ENCODE measurements at regions not wholly inside any gene's neighbourhood (a gene's known extent, or its start where the extent isn't known, plus 50 kb on each side); places are given as distances from the start of the nearest gene placed in this dataset.
A peak's percentile ranks its signal among the peaks of the same experiment; 100 is the strongest.

- DNase-seq (ENCODE audit: extremely low spot score) = no peak
- 60% methylated on average over 3 of the region's 3 CpGs for WGBS
- Histone ChIP-seq H3K27ac (ENCODE audit: low read depth) (no peak overlapping the region), H3K36me3 (ENCODE audit: insufficient read depth) (no peaks in the 10 kb centered on the region), H3K4me1 (ENCODE audit: insufficient read depth) (no peaks in the 10 kb centered on the region), H3K4me3 (ENCODE audit: low read depth, low read length) (no peak overlapping the region)
Measured at GRCh38 chr5:81884871-81885270, 87.0 kb upstream of the ATG10 start.

DNA sequence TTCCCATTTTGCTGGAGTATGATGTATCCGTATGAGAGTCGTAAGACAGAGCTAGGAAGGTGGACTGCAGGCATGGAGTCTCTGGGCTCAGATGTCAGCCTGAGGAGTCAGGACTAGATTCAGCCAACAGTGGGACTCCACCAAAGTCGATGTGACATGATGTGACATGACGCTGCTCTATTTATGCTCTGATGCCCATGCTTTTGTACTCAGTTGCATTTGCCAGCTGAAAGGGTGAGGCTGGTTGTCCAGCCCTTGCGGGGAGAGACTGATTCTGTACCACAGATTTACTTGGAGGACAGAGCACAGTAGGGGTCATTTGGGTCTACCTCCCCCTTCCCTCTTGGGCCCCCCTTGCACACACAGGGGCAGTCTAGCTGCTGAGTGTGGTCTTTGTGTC, 88.5 kb upstream of the ATG10 start:
- Histone ChIP-seq H3K4me3 (ENCODE audit: low read depth, low read length) (no peak overlapping the region), H3K4me1 (ENCODE audit: insufficient read depth) (no peaks in the 10 kb centered on the region), H3K36me3 (ENCODE audit: insufficient read depth) (no peaks in the 10 kb centered on the region), H3K27ac (ENCODE audit: low read depth) (no peak overlapping the region)
- DNase-seq (ENCODE audit: extremely low spot score) = no peak
- WGBS = 97% methylated on average over 5 of the region's 5 CpGs

DNA sequence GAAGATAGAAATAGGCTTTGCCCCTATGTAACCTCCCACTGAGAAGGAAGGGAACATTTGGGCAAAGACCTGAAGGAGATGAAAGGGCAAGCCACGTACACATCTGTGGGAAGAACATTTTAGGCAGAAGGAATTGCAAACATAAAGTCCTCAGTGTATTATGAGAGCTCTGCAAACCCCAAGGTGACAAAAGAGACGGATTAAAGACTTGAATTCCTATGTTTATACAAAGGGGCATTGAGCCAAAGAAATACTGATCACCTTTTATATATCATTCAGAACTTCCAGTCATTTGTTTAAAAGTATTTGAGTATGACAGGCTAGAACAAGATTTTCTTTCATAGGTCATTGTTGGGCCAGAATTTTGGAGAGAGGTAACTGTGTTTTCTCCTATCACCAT, 90.2 kb upstream of the ATG10 start:
- DNase-seq (ENCODE audit: extremely low spot score) = no peak
- H3K36me3 ChIP-seq (ENCODE audit: insufficient read depth) = no peaks in the 10 kb centered on the region
- WGBS = 52% methylated on average over 2 of the region's 2 CpGs
- H3K4me3 ChIP-seq (ENCODE audit: low read depth, low read length) = no peak overlapping the region
- H3K27ac ChIP-seq (ENCODE audit: low read depth) = no peak overlapping the region
- no peaks in the 10 kb centered on the region for H3K4me1 ChIP-seq (ENCODE audit: insufficient read depth)

DNA sequence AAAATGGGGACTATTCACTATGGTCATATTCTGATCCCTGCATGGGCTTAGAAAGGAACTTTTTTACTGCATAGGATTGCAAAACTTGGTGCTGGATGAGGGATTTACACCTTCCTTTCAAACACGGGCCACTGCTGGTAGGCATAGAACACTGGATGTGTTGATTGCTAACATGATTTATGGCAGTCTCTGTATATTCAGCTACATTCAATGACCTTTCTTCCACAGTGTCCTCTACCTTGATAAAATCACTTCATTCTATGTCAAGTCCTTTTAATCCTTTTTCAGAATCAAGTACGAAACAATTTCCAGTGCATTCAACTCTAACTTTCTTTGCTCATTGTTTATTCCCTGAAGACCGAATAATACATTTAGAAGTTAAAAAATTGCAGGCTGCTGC, 91.9 kb upstream of the ATG10 start:
- Histone ChIP-seq H3K4me3 (ENCODE audit: low read depth, low read length) (no peak overlapping the region), H3K4me1 (ENCODE audit: insufficient read depth) (no peaks in the 10 kb centered on the region), H3K36me3 (ENCODE audit: insufficient read depth) (no peaks in the 10 kb centered on the region), H3K27ac (ENCODE audit: low read depth) (no peak overlapping the region)
- 74% methylated on average over 3 of the region's 3 CpGs for WGBS
- DNase-seq (ENCODE audit: extremely low spot score) = no peak

DNA sequence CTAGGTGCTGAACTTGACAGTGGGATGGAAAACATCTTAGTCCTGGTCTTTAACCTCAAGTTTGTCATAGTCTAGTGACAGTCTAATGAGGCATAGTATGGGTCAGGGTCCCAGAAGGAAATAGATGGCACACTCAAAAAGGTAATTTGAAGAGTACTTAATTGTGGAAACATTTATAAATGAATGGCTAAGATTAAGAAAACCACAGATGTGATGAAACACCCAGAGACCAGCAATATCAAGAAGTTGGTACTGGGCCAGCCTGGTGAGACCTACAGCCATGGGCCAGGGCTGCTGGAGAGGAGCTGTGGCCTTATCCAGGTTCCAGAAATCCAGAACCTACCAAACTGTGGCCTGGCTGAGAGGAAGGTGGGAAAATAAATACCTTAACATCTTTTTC, 93.5 kb upstream of the ATG10 start:
- Histone ChIP-seq H3K4me1 (ENCODE audit: insufficient read depth) (no peaks in the 10 kb centered on the region), H3K36me3 (ENCODE audit: insufficient read depth) (no peaks in the 10 kb centered on the region), H3K27ac (ENCODE audit: low read depth) (no peak overlapping the region), H3K4me3 (ENCODE audit: low read depth, low read length) (no peak overlapping the region)
- DNase-seq (ENCODE audit: extremely low spot score) = no peak

GRCh38 chr5:81866994-81867393, 104.8 kb upstream of the ATG10 start:
- no peak overlapping the region for H3K4me3 ChIP-seq (ENCODE audit: low read depth, low read length)
- no peaks in the 10 kb centered on the region for H3K36me3 ChIP-seq (ENCODE audit: insufficient read depth)
- no peak for DNase-seq (ENCODE audit: extremely low spot score)
- H3K27ac ChIP-seq (ENCODE audit: low read depth) = no peak overlapping the region
- WGBS = 81% methylated on average over 3 of the region's 3 CpGs
- H3K4me1 ChIP-seq (ENCODE audit: insufficient read depth) = no peaks in the 10 kb centered on the region

- WGBS = 97% methylated on average over 1 of the region's 1 CpG
- H3K36me3 ChIP-seq (ENCODE audit: insufficient read depth) = no peaks in the 10 kb centered on the region
Measured at GRCh38 chr5:81860778-81861177, 109.9 kb upstream of the SSBP2 start.

DNA sequence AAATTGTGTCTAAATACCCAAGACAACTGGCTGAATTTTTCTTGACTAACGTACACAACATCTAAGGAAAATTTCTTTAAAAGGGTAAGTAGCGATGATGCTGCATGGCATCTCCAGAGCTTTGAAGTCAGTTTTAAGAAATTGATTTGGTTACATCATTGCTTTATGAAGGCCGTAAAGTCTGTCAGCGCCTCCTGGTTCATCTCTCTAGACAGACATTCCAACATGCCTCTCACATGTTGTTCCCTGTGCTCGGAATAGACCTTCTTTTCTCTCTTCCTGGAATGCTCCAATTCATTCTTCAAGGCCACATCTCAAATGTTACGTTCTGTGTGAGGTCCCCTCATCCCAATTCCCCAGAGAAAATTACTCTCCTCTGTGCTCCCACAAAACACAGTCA, 108.7 kb upstream of the SSBP2 start:
- Histone ChIP-seq H3K27ac (ENCODE audit: low read depth) (no peak overlapping the region), H3K4me1 (ENCODE audit: insufficient read depth) (no peaks in the 10 kb centered on the region), H3K4me3 (ENCODE audit: low read depth, low read length) (no peak overlapping the region), H3K36me3 (ENCODE audit: insufficient read depth) (no peaks in the 10 kb centered on the region)
- DNase-seq (ENCODE audit: extremely low spot score) = no peak
- WGBS = 86% methylated on average over 6 of the region's 6 CpGs

More at GRCh38 chr5:81860778-81861177, 109.9 kb upstream of the SSBP2 start:
- no peak overlapping the region for H3K27ac ChIP-seq (ENCODE audit: low read depth)
- H3K4me3 ChIP-seq (ENCODE audit: low read depth, low read length) = no peak overlapping the region
- no peak for DNase-seq (ENCODE audit: extremely low spot score)
- H3K4me1 ChIP-seq (ENCODE audit: insufficient read depth) = no peaks in the 10 kb centered on the region

- 52% methylated on average over 14 of the region's 14 CpGs for WGBS
- no peaks in the 10 kb centered on the region for H3K4me1 ChIP-seq (ENCODE audit: insufficient read depth)
- H3K4me3 ChIP-seq (ENCODE audit: low read depth, low read length) = no peak overlapping the region
- H3K27ac ChIP-seq (ENCODE audit: low read depth) = no peak overlapping the region
- H3K36me3 ChIP-seq (ENCODE audit: insufficient read depth) = no peaks in the 10 kb centered on the region
- no peak for DNase-seq (ENCODE audit: extremely low spot score)
Measured at GRCh38 chr5:81856948-81857928, 106.3 kb upstream of the SSBP2 start.

DNA sequence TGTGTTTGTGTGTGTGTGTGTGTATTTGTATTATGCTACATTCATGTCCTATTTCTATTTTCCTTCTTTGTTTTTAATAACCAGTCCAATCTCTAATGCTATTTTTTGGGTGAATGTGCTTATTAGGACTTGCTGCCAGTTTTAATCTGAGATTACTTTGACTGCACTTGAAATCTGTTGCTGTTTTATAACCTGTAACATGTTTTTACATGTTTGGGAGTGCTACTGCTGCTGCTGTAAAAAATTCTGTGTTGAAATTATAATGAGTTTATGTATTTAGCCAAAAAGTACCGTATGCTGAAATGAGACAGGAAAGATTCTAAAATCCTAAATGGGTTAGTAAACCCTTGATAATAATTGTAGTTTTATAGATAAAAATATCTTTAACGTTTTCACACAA, 104.7 kb upstream of the SSBP2 start:
- no peak overlapping the region for H3K27ac ChIP-seq (ENCODE audit: low read depth)
- no peak for DNase-seq (ENCODE audit: extremely low spot score)
- no peaks in the 10 kb centered on the region for H3K36me3 ChIP-seq (ENCODE audit: insufficient read depth)
- peaks cover 1% of the 10 kb centered on the region for H3K4me1 ChIP-seq (ENCODE audit: insufficient read depth)
- 56% methylated on average over 2 of the region's 2 CpGs for WGBS
- H3K4me3 ChIP-seq (ENCODE audit: low read depth, low read length) = no peak overlapping the region

DNA sequence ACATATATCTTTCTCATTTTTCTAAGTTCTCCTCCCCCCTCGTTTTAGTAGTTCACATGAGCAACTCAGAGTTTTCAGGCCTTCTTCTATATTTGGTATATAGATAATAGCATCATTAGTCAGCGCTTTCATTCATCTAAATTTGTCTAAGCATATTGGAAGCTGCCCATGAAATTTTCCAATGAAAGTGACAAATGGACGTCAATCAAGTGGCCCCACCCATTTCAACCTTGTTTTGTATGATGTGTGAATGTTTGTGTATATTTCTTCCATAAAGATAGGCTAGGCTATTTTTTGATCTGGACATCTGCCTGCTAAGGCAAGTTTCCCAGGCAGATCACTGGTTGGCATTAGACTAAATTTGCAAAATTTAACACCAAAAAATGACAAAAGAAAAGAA, 104.0 kb upstream of the SSBP2 start:
- peaks cover 1% of the 10 kb centered on the region for H3K4me1 ChIP-seq (ENCODE audit: insufficient read depth)
- H3K4me3 ChIP-seq (ENCODE audit: low read depth, low read length) = no peak overlapping the region
- WGBS = 76% methylated on average over 3 of the region's 3 CpGs
- no peak overlapping the region for H3K27ac ChIP-seq (ENCODE audit: low read depth)
- no peaks in the 10 kb centered on the region for H3K36me3 ChIP-seq (ENCODE audit: insufficient read depth)
- DNase-seq (ENCODE audit: extremely low spot score) = no peak

- H3K36me3 ChIP-seq (ENCODE audit: insufficient read depth) = no peaks in the 10 kb centered on the region
- peaks cover 1% of the 10 kb centered on the region for H3K4me1 ChIP-seq (ENCODE audit: insufficient read depth)
- no peak overlapping the region for H3K27ac ChIP-seq (ENCODE audit: low read depth)
- DNase-seq (ENCODE audit: extremely low spot score) = no peak
- no peak overlapping the region for H3K4me3 ChIP-seq (ENCODE audit: low read depth, low read length)
Measured at GRCh38 chr5:81854485-81854884, 103.6 kb upstream of the SSBP2 start.

- Histone ChIP-seq H3K4me1 (ENCODE audit: insufficient read depth) (peaks cover 1% of the 10 kb centered on the region), H3K27ac (ENCODE audit: low read depth) (no peak overlapping the region), H3K36me3 (ENCODE audit: insufficient read depth) (no peaks in the 10 kb centered on the region), H3K4me3 (ENCODE audit: low read depth, low read length) (no peak overlapping the region)
- no peak for DNase-seq (ENCODE audit: extremely low spot score)
- 82% methylated on average over 6 of the region's 6 CpGs for WGBS
Measured at GRCh38 chr5:81853030-81853357, 102.1 kb upstream of the SSBP2 start.

DNA sequence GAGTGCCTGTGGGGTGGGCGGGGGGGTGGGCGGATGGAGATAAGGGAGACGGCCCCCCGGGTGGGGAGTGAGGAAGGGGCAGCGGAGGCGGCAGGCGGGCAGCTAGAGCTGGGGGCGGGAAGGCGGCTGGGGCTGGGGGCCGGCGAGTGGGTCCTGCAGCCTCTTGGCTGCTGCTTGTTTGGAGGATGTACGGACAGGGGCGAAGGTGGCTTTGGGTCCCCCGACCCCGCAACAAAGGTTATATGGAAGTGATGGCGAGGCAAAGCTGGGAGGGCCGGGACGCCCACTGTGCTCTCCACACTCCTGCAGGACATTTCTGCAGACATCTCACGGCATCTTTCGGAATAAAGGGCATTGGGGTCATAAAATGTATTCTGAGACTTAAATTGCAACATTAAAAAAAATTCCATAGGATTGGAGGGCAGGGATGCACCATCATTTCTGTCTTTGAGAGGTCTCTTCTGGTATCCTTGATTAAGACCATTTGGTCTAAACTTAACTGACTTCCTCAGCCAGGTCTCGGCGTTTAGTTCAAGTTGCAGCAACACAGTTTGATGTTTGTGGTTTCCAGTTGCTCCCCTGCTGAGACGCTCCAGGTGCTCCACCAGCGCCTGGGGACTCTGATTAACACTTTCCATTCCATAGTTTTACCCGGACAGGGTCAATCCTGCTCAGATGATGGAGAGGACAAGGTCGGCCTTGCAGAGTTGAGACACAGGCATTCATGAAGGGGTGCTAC, 101.6 kb upstream of the SSBP2 start:
- no peaks in the 10 kb centered on the region for H3K36me3 ChIP-seq (ENCODE audit: insufficient read depth)
- peak overlapping the region; percentile 58 for H3K27ac ChIP-seq (ENCODE audit: low read depth)
- peaks cover 1% of the 10 kb centered on the region for H3K4me1 ChIP-seq (ENCODE audit: insufficient read depth)
- peak overlapping the region; percentile 55 for H3K4me3 ChIP-seq (ENCODE audit: low read depth, low read length)
- DNase-seq (ENCODE audit: extremely low spot score) = no peak
- WGBS = 9% methylated on average over 26 of the region's 26 CpGs

All from urinary bladder (tissue), 3 donors.